Neural cell (in vitro differentiated cells): ENCODE measurements at regions not wholly inside any gene's neighbourhood (a gene's known extent, or its start where the extent isn't known, plus 50 kb on each side); places are given as distances from the start of the nearest gene placed in this dataset.

Source experiments
- H2AFZ ChIP-seq: fragments of 200-600, 300-800 bp; sonication (generic), shearing (Covaris generic); 2 replicates; pipeline ENCODE4 v1.6.0; 2014; ENCODE audit warnings: low read depth, mild to moderate bottlenecking, antibody characterized with exemption, low read length, moderate library complexity
- H3F3A ChIP-seq: fragments of 200-600 bp; shearing (Covaris generic); 2 replicates; pipeline ENCODE4 v1.6.1; 2016; ENCODE audit warnings: mild to moderate bottlenecking, moderate library complexity, mixed read lengths, antibody characterized with exemption, low read length; ENCODE audit not compliant: insufficient read depth, poor library complexity, severe bottlenecking
- H3K27ac ChIP-seq: fragments of 200-600, 300-800 bp; sonication (generic), shearing (Covaris generic); 2 replicates; pipeline ENCODE4 v1.5.1; 2014; ENCODE audit warnings: mild to moderate bottlenecking, low read length, moderate library complexity
- H3K27me3 ChIP-seq: fragments of 300-800, 200-600 bp; sonication (generic), shearing (Covaris generic); 2 replicates; pipeline ENCODE4 v1.6.0; 2014; ENCODE audit warnings: mild to moderate bottlenecking, low read depth, low read length, moderate library complexity; ENCODE audit not compliant: insufficient read depth
- H3K36me3 ChIP-seq: fragments of 300-800, 200-600 bp; sonication (generic), shearing (Covaris generic); 2 replicates; pipeline ENCODE4 v1.5.1; 2014; ENCODE audit warnings: mild to moderate bottlenecking, antibody characterized with exemption, low read length, moderate library complexity; ENCODE audit not compliant: insufficient read depth
- H3K4me2 ChIP-seq: fragments of 300-800, 200-600 bp; sonication (generic), shearing (Covaris generic); 2 replicates; pipeline ENCODE4 v1.6.0; 2014; ENCODE audit warnings: mild to moderate bottlenecking, low read length
- H3K4me3 ChIP-seq: fragments of 300-800, 200-600 bp; sonication (generic), shearing (Covaris generic); 2 replicates; pipeline ENCODE4 v1.5.1; 2014; ENCODE audit warnings: mild to moderate bottlenecking, low read length, moderate library complexity
- H3K79me2 ChIP-seq: fragments of 200-600 bp; shearing (Covaris generic); replicated peaks from 2 replicates; pipeline ENCODE4 v1.6.0; 2014; ENCODE audit warnings: mild to moderate bottlenecking, low read length, moderate library complexity; ENCODE audit not compliant: insufficient read depth
- H3K9ac ChIP-seq: fragments of 300-800, 200-600 bp; sonication (generic), shearing (Covaris generic); 2 replicates; pipeline ENCODE4 v1.6.1; 2016; ENCODE audit warnings: mild to moderate bottlenecking, low read length, mixed read lengths
- H3K9me2 ChIP-seq: fragments of 200-600 bp; shearing (Covaris generic); 2 replicates; pipeline ENCODE4 v1.6.1; 2016; ENCODE audit warnings: mild to moderate bottlenecking, low read length, mixed read lengths; ENCODE audit not compliant: insufficient read depth
- H3K9me3 ChIP-seq: fragments of 200-600, 300-800 bp; sonication (generic), shearing (Covaris generic); 2 replicates; pipeline ENCODE4 v1.6.1; 2016; ENCODE audit warnings: mild to moderate bottlenecking, mixed run types, low read length, moderate library complexity, mixed read lengths
- H4K20me1 ChIP-seq: fragments of 200-600 bp; shearing (Covaris generic); 2 replicates; pipeline ENCODE4 v1.6.1; 2016; ENCODE audit warnings: mild to moderate bottlenecking, mixed run types; ENCODE audit not compliant: insufficient read depth
- EP300 ChIP-seq: fragments of 450-650 bp; conservative IDR thresholded peaks from 2 replicates; pipeline ENCODE4 v1.6.1; 2014; ENCODE audit warnings: antibody characterized with exemption, mild to moderate bottlenecking, moderate library complexity; ENCODE audit not compliant: poor library complexity, severe bottlenecking
- EZH2 ChIP-seq: fragments of 200-600, 300-800 bp; shearing (Covaris generic), sonication (generic); IDR thresholded peaks from 2 replicates; pipeline ENCODE4 v1.6.1; 2014; ENCODE audit warnings: antibody characterized with exemption, low read length, borderline replicate concordance, mild to moderate bottlenecking; ENCODE audit not compliant: insufficient read depth, poor library complexity, severe bottlenecking
- MXI1 ChIP-seq: fragments of 450-650 bp; conservative IDR thresholded peaks from 2 replicates; pipeline ENCODE4 v1.6.1; 2014; ENCODE audit warnings: antibody characterized with exemption, mild to moderate bottlenecking; ENCODE audit not compliant: poor library complexity, severe bottlenecking
- POLR2AphosphoS5 ChIP-seq: IDR thresholded peaks from 2 replicates; pipeline ENCODE4 v1.6.1; 2012
- RAD21 ChIP-seq: fragments of 450-650 bp; conservative IDR thresholded peaks from 2 replicates; pipeline ENCODE4 v1.6.1; 2014; ENCODE audit warnings: antibody characterized with exemption, mild to moderate bottlenecking, moderate library complexity
- SMC3 ChIP-seq: fragments of 450-650 bp; conservative IDR thresholded peaks from 2 replicates; pipeline ENCODE4 v1.6.1; 2014; ENCODE audit warnings: antibody characterized with exemption, mild to moderate bottlenecking, moderate library complexity; ENCODE audit not compliant: poor library complexity
- TAF1 ChIP-seq: IDR thresholded peaks from 2 replicates; pipeline ENCODE4 v1.6.1; 2012; ENCODE audit warnings: low read depth
- TF ChIP-seq, protein P1 (sequence below): fragments of 450-650 bp; IDR thresholded peaks from 2 replicates; pipeline ENCODE4 v1.5.1; 2014; ENCODE audit warnings: antibody characterized with exemption, mild to moderate bottlenecking, moderate library complexity; ENCODE audit not compliant: poor library complexity, severe bottlenecking
- TF ChIP-seq, protein P2 (sequence below): IDR thresholded peaks from 2 replicates; pipeline ENCODE4 v1.6.1; 2012; ENCODE audit warnings: borderline replicate concordance

DNA sequence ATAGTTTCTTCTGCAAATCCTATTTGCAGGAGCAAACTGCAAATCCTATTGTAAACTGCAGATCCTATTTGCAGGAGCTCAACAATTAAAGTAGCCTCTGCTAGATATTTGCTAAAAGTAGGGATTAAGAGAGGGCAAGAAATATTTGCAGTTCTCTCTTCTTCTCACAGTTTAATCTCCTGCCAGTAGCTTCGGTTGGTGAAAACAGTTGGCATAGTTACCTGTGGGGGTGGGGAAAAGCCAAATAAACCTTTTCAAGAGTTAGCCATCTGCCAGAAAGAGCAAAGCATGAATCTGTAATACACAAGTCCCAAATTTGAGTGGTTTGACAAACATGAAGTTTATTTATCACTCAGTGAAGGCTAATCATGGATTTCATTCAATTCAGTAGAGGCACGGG, 942.5 kb downstream of the JRKL start:
- Histone ChIP-seq H3K9ac (no peak overlapping the region), H3K4me2 (no peak overlapping the region), H3F3A (no peaks in the 10 kb centered on the region), H3K36me3 (no peaks in the 10 kb centered on the region), H3K27ac (no peak overlapping the region), H3K79me2 (no peaks in the 10 kb centered on the region), H3K4me3 (no peak overlapping the region), H3K9me2 (no peaks in the 10 kb centered on the region), H2AFZ (no peak overlapping the region), H3K27me3 (no peaks in the 10 kb centered on the region), H3K9me3 (no peaks in the 10 kb centered on the region), H4K20me1 (no peaks in the 10 kb centered on the region)
- TF ChIP-seq, protein P1, sequence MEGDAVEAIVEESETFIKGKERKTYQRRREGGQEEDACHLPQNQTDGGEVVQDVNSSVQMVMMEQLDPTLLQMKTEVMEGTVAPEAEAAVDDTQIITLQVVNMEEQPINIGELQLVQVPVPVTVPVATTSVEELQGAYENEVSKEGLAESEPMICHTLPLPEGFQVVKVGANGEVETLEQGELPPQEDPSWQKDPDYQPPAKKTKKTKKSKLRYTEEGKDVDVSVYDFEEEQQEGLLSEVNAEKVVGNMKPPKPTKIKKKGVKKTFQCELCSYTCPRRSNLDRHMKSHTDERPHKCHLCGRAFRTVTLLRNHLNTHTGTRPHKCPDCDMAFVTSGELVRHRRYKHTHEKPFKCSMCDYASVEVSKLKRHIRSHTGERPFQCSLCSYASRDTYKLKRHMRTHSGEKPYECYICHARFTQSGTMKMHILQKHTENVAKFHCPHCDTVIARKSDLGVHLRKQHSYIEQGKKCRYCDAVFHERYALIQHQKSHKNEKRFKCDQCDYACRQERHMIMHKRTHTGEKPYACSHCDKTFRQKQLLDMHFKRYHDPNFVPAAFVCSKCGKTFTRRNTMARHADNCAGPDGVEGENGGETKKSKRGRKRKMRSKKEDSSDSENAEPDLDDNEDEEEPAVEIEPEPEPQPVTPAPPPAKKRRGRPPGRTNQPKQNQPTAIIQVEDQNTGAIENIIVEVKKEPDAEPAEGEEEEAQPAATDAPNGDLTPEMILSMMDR, result no peak
- no peak for TF ChIP-seq RAD21
- no peak for TF ChIP-seq MXI1
- no peak for TF ChIP-seq SMC3
- TF ChIP-seq TAF1, result no peak
- no peak for TF ChIP-seq EZH2
- TF ChIP-seq EP300, result no peak
- TF ChIP-seq POLR2AphosphoS5, result no peak
- TF ChIP-seq, protein P2, sequence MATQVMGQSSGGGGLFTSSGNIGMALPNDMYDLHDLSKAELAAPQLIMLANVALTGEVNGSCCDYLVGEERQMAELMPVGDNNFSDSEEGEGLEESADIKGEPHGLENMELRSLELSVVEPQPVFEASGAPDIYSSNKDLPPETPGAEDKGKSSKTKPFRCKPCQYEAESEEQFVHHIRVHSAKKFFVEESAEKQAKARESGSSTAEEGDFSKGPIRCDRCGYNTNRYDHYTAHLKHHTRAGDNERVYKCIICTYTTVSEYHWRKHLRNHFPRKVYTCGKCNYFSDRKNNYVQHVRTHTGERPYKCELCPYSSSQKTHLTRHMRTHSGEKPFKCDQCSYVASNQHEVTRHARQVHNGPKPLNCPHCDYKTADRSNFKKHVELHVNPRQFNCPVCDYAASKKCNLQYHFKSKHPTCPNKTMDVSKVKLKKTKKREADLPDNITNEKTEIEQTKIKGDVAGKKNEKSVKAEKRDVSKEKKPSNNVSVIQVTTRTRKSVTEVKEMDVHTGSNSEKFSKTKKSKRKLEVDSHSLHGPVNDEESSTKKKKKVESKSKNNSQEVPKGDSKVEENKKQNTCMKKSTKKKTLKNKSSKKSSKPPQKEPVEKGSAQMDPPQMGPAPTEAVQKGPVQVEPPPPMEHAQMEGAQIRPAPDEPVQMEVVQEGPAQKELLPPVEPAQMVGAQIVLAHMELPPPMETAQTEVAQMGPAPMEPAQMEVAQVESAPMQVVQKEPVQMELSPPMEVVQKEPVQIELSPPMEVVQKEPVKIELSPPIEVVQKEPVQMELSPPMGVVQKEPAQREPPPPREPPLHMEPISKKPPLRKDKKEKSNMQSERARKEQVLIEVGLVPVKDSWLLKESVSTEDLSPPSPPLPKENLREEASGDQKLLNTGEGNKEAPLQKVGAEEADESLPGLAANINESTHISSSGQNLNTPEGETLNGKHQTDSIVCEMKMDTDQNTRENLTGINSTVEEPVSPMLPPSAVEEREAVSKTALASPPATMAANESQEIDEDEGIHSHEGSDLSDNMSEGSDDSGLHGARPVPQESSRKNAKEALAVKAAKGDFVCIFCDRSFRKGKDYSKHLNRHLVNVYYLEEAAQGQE, result no peak

DNA sequence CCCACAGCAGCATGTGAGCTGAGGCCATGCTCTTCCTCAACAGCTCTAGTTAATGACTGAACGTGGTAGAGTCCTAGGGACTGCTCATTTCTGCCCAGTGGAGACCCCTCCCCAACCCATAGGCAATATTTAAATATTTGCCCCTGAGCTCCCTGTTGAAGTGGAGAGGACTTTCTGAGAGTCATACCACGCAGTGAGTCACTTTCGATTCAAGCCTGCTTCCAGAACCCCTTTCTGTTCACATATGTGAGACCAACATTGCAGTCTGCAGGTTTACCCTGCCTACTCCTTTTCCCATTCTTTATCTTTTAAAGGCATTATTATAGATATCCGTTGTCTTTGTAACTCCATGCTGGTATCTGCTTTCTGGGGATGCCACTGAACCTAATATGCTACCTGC, 946.3 kb downstream of the JRKL start:
- Histone ChIP-seq H3K79me2 (no peaks in the 10 kb centered on the region), H4K20me1 (no peaks in the 10 kb centered on the region)

More for the DNA sequence above, 946.3 kb downstream of the JRKL start:
- Histone ChIP-seq H3K27ac (no peak overlapping the region), H3K9me2 (no peaks in the 10 kb centered on the region), H3K36me3 (no peaks in the 10 kb centered on the region), H3K4me2 (no peak overlapping the region), H3K27me3 (no peaks in the 10 kb centered on the region), H3K9me3 (no peaks in the 10 kb centered on the region), H3K9ac (no peak overlapping the region), H2AFZ (no peak overlapping the region), H3F3A (no peaks in the 10 kb centered on the region), H3K4me3 (no peak overlapping the region)
- no peak for TF ChIP-seq MXI1
- TF ChIP-seq RAD21, result no peak
- TF ChIP-seq, protein P1, result no peak
- TF ChIP-seq EZH2, result no peak
- no peak for TF ChIP-seq POLR2AphosphoS5
- TF ChIP-seq, protein P2, result no peak
- no peak for TF ChIP-seq TAF1
- TF ChIP-seq SMC3, result no peak
- no peak for TF ChIP-seq EP300
